Cardiac muscle cell (in vitro differentiated cells and primary cell): ENCODE measurements at regions not wholly inside any gene's neighbourhood (a gene's known extent, or its start where the extent isn't known, plus 50 kb on each side); places are given as distances from the start of the nearest gene placed in this dataset.

ENCODE experiments used
- DNase-seq, 2 donors: peaks; one replicate each; pipeline versions ENCODE4 v3.0.0 to v3.0.0-alpha.2; 2010 to 2017; ENCODE audit warnings: low read depth in 1 of 2, low spot score in 1 of 2
- H3K27ac ChIP-seq: fragments of 200-600 bp; sonication (generic); 2 replicates; pipeline ENCODE4 v1.5.1; 2016
- H3K27me3 ChIP-seq: fragments of 200-600 bp; sonication (generic); 2 replicates; pipeline ENCODE4 v1.6.0; 2016; ENCODE audit warnings: control low read depth
- H3K36me3 ChIP-seq: fragments of 200-600 bp; sonication (generic); 2 replicates; pipeline ENCODE4 v1.5.1; 2016; ENCODE audit warnings: control low read depth
- H3K4me1 ChIP-seq: fragments of 200-600 bp; sonication (generic); 2 replicates; pipeline ENCODE4 v1.8.1; 2017; ENCODE audit warnings: low read depth, mild to moderate bottlenecking, mixed run types
- H3K4me3 ChIP-seq: fragments of 200-600 bp; sonication (generic); 2 replicates; pipeline ENCODE4 v1.5.1; 2016; ENCODE audit warnings: mild to moderate bottlenecking
- H3K9me3 ChIP-seq: fragments of 200-600 bp; sonication (generic); 2 replicates; pipeline ENCODE4 v1.5.1; 2017; ENCODE audit warnings: low read depth, mild to moderate bottlenecking, control low read depth
- TF ChIP-seq, protein P1 (sequence below): IDR thresholded peaks from 2 replicates; pipeline ENCODE4 v1.5.1; 2012; ENCODE audit warnings: low read depth, mild to moderate bottlenecking, low read length

DNA sequence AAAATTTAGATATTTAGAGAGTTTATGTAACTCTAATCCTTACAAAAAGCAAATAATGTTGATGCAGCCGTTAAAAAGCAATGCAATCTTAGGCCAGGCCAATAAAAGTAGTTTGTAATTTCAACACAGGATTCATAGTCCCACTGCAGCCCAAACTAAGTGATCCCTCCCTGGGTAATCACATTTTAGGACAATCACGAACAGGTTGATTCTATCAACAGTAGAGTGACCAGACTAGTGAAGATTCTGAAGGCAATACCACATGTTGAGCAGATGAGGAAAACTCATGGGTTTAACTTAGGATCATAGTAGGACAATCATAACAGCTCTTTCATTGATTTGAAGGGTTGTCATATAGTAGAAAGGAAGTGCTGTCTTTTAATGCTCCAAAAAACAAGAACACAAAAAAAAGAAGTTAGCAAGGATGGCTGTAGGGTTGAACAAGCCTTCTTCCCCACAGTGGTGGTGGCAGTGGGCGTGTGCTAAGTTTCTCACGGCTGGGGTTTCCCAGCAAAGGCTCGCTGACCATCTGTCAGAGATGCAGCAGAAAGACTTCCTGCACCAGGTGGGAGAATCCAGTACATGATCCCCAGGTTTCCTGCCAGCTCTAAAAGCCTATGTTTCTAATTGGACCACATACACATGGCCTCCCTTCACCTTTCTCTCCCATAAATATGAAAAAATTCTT, 212.2 kb downstream of the CHRM2 start:
- H3K27ac ChIP-seq: no peak overlapping the region
- H3K4me1 ChIP-seq: peaks cover 45% of the 10 kb centered on the region
- no peaks in the 10 kb centered on the region for H3K9me3 ChIP-seq
- no peaks in the 10 kb centered on the region for H3K36me3 ChIP-seq
- TF ChIP-seq, protein P1, sequence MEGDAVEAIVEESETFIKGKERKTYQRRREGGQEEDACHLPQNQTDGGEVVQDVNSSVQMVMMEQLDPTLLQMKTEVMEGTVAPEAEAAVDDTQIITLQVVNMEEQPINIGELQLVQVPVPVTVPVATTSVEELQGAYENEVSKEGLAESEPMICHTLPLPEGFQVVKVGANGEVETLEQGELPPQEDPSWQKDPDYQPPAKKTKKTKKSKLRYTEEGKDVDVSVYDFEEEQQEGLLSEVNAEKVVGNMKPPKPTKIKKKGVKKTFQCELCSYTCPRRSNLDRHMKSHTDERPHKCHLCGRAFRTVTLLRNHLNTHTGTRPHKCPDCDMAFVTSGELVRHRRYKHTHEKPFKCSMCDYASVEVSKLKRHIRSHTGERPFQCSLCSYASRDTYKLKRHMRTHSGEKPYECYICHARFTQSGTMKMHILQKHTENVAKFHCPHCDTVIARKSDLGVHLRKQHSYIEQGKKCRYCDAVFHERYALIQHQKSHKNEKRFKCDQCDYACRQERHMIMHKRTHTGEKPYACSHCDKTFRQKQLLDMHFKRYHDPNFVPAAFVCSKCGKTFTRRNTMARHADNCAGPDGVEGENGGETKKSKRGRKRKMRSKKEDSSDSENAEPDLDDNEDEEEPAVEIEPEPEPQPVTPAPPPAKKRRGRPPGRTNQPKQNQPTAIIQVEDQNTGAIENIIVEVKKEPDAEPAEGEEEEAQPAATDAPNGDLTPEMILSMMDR: no peak
- no peak overlapping the region for H3K4me3 ChIP-seq
- H3K27me3 ChIP-seq: no peaks in the 10 kb centered on the region
- no peak for DNase-seq

DNA sequence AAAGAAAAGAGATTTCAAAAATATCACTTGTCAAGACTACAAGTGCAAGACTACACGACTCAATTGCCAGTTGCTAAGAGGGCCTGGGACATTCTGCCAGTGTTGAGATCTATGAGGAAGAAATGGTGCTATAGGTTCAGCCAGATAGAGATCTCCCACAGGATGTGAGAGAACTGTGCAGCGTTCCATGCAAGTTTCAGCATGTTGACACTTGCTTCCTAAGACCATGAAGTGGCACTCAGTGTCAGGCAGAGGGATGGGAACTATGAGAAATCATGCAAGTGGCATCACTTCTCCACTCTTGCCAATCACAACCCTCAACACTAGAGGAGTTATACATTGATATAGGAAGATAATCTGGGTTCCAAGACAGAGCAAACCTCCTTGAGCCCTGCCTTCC, 210.3 kb downstream of the CHRM2 start:
- Histone ChIP-seq H3K4me1 (peaks cover 28% of the 10 kb centered on the region), H3K9me3 (no peaks in the 10 kb centered on the region), H3K27ac (no peak overlapping the region), H3K36me3 (no peaks in the 10 kb centered on the region), H3K4me3 (no peak overlapping the region), H3K27me3 (no peaks in the 10 kb centered on the region)
- DNase-seq: no peak
- TF ChIP-seq, protein P1: no peak

DNA sequence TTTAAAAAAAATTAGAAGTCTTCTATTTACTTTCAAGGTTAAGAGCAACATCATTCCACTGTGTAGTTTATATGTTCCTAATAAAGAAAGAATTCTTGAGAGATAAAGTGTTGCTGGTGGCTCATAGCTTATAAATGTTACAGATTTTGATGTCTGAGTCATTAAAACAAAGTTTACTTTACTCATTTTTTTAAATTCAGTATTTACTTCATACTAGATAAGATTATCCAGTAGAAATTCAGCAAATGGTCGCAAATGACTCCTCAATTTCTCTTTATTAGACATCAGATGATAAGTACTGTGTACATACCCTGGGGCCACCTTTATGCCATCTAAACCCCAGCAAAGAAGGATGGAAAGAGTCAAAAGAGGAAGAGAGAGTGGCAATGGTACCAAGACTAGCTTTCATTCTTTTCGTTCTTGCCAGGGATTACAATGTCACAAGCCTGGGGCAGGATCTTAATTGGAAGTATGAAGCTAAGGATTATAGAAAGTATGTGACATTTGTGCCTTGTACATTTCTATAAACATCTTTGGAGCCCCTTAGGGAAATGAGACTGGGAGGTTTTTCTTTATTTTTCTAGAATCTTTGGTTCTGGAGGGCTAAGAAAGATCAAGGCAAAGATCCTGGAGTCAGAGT, 206.1 kb downstream of the CHRM2 start:
- Histone ChIP-seq H3K4me1 (peaks cover 11% of the 10 kb centered on the region), H3K27me3 (no peaks in the 10 kb centered on the region), H3K36me3 (no peaks in the 10 kb centered on the region), H3K4me3 (no peak overlapping the region), H3K27ac (no peak overlapping the region), H3K9me3 (no peaks in the 10 kb centered on the region)
- DNase-seq: peak in 1 of 2 donors; percentile 43
- TF ChIP-seq, protein P1: no peak

DNA sequence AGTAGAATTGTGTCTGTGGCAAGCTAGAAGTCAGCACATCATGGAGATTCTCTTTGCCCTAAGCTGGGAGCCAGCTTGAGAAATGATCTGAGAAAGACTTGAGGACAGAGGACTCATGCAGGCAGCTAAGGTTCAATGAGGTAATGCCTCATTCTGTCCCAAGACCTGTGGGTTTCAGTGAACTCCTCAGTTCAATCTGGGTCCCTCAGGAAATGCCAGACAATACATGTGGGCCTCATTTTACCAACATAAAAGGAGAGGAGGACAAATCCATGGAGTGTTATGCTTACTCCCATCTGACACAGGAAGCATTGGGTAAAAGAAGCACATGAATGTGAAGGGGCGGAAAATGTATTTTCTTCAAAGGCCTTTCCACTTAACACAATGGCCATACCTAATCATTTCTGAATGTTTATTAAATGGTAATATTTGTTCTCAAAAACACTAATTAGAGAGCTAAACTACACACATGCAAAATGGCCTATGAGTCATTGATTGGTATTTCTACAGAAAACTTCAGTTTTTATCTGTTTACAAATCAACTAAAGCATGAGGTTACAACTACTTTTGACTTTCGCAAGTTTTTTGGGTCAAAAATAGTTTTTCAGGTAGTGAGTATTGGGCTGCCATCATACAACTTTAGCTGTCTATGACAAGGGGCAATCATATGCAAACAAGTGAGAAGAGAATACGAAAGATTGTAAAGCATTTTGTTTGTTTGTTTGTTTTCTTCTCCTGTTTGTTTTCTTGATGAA, 205.3 kb downstream of the CHRM2 start:
- peak in 1 of 2 donors; percentile 35 for DNase-seq
- no peaks in the 10 kb centered on the region for H3K9me3 ChIP-seq
- H3K27me3 ChIP-seq: no peaks in the 10 kb centered on the region
- peaks cover 14% of the 10 kb centered on the region for H3K4me1 ChIP-seq
- H3K27ac ChIP-seq: no peak overlapping the region
- no peak overlapping the region for H3K4me3 ChIP-seq
- H3K36me3 ChIP-seq: no peaks in the 10 kb centered on the region
- TF ChIP-seq, protein P1: no peak
